IMR-90 (cell line): ENCODE measurements at regions not wholly inside any gene's neighbourhood (a gene's known extent, or its start where the extent isn't known, plus 50 kb on each side); places are given as distances from the start of the nearest gene placed in this dataset.

ENCODE experiments used
- ATAC-seq: fragments of 200-7000 bp; cut with Tn5 transposase; 2 replicates; pipeline ENCODE4 v1.9.1; 2020; ENCODE audit warnings: low read depth, mild to moderate bottlenecking, moderate library complexity
- BruUV-seq: library from RNA; stranded (reverse); fragments of 400-500 nt; replicated peaks from 2 replicates; lab custom pipeline; 2021; lab: Mats Ljungman, UMichigan
- CTCF ChIA-PET: fragments of 300-600 bp; formaldehyde crosslinking; extraction: SDS; loops from one replicate; lab custom pipeline; 2021; ENCODE audit warnings: antibody characterized with exemption; lab: Yijun Ruan, JAX
- POLR2A ChIA-PET: fragments of 300-600 bp; sonication (Branson Sonifier 250); formaldehyde crosslinking; loops from one replicate; lab custom pipeline; 2022; ENCODE audit warnings: antibody characterized with exemption; ENCODE audit not compliant: unreplicated experiment; lab: Charles Lee
- DNase-seq: peaks from one replicate; pipeline ENCODE4 v3.0.0; 2013
- H2AFZ ChIP-seq: replicated peaks from 2 replicates; pipeline ENCODE3; 2013; ENCODE audit warnings: low read length, mild to moderate bottlenecking; ENCODE audit not compliant: poor library complexity
- H2AK5ac ChIP-seq: 2 replicates; pipeline ENCODE4 v1.6.1; 2013; ENCODE audit warnings: low read depth, low read length, inconsistent platforms
- H2AK9ac ChIP-seq: replicated peaks from 2 replicates; pipeline ENCODE3; 2013; ENCODE audit warnings: mild to moderate bottlenecking, low read depth, low read length, moderate library complexity; ENCODE audit not compliant: poor library complexity
- H2BK120ac ChIP-seq: 2 replicates; pipeline ENCODE4 v1.6.1; 2013; ENCODE audit warnings: low read depth, low read length, inconsistent platforms
- H2BK15ac ChIP-seq: 3 replicates; pipeline ENCODE4 v1.6.1; 2013; ENCODE audit warnings: low read depth, low read length, inconsistent platforms
- H2BK20ac ChIP-seq: 2 replicates; pipeline ENCODE4 v1.6.1; 2013; ENCODE audit warnings: low read depth, mild to moderate bottlenecking, inconsistent platforms, low read length, moderate library complexity
- H2BK5ac ChIP-seq: 2 replicates; pipeline ENCODE4 v1.6.1; 2013; ENCODE audit warnings: mild to moderate bottlenecking, low read depth, low read length, inconsistent platforms; ENCODE audit not compliant: poor library complexity, severe bottlenecking
- H3K14ac ChIP-seq: replicated peaks from 2 replicates; pipeline ENCODE4 v1.6.1; 2013; ENCODE audit warnings: low read depth, low read length, inconsistent platforms
- H3K18ac ChIP-seq: 2 replicates; pipeline ENCODE4 v1.6.1; 2013; ENCODE audit warnings: low read depth, low read length, control low read depth
- H3K23ac ChIP-seq: 2 replicates; pipeline ENCODE4 v1.6.1; 2013; ENCODE audit warnings: low read depth, low read length, inconsistent platforms
- H3K27ac ChIP-seq: 2 replicates; pipeline ENCODE4 v1.5.1; 2013; ENCODE audit warnings: mild to moderate bottlenecking, control low read depth, low read length; ENCODE audit not compliant: insufficient read depth
- H3K27me3 ChIP-seq: 2 replicates; pipeline ENCODE4 v1.6.1; 2013; ENCODE audit warnings: low read length; ENCODE audit not compliant: control insufficient read depth, insufficient read depth
- H3K36me3 ChIP-seq: 2 replicates; pipeline ENCODE4 v1.6.1; 2013; ENCODE audit warnings: low read length, mixed read lengths; ENCODE audit not compliant: control insufficient read depth, insufficient read depth
- H3K4ac ChIP-seq: 2 replicates; pipeline ENCODE4 v1.6.1; 2013; ENCODE audit warnings: low read depth, low read length, inconsistent platforms
- H3K4me1 ChIP-seq: 2 replicates; pipeline ENCODE4 v1.6.1; 2013; ENCODE audit warnings: low read length, mixed read lengths; ENCODE audit not compliant: control insufficient read depth, insufficient read depth
- H3K4me2 ChIP-seq: 2 replicates; pipeline ENCODE4 v1.6.1; 2013; ENCODE audit warnings: low read depth, mild to moderate bottlenecking, control low read depth, low read length, moderate library complexity
- H3K4me3 ChIP-seq: 2 replicates; pipeline ENCODE4 v1.5.1; 2013; ENCODE audit warnings: low read depth, mild to moderate bottlenecking, control low read depth, low read length, moderate library complexity; ENCODE audit not compliant: insufficient read depth
- H3K56ac ChIP-seq: 2 replicates; pipeline ENCODE4 v1.6.1; 2013; ENCODE audit warnings: low read length, inconsistent platforms; ENCODE audit not compliant: insufficient read depth; ENCODE audit errors: extremely low read depth
- H3K79me1 ChIP-seq, 2 experiments: 2 replicates each; pipeline ENCODE4 v1.6.1; 2013; ENCODE audit warnings: low read length in 2 of 2, inconsistent platforms in 1 of 2, low read depth in 1 of 2
- H3K9ac ChIP-seq: 2 replicates; pipeline ENCODE4 v1.6.1; 2013; ENCODE audit warnings: low read depth, low read length, control low read depth
- H3K9me1 ChIP-seq: 2 replicates; pipeline ENCODE4 v1.6.1; 2013; ENCODE audit warnings: low read length, inconsistent platforms; ENCODE audit not compliant: insufficient read depth
- H3K9me3 ChIP-seq: 2 replicates; pipeline ENCODE4 v1.6.1; 2013; ENCODE audit warnings: low read length; ENCODE audit not compliant: control insufficient read depth, insufficient read depth
- H4K20me1 ChIP-seq: 2 replicates; pipeline ENCODE4 v1.6.1; 2013; ENCODE audit warnings: low read length, inconsistent platforms; ENCODE audit not compliant: insufficient read depth
- H4K5ac ChIP-seq: 2 replicates; pipeline ENCODE4 v1.6.1; 2013; ENCODE audit warnings: mild to moderate bottlenecking, low read depth, low read length, control low read depth
- H4K8ac ChIP-seq, 2 experiments: 2 replicates each; pipeline ENCODE4 v1.6.1; 2013; ENCODE audit warnings: low read depth in 2 of 2, low read length in 2 of 2, control low read depth in 1 of 2, inconsistent platforms in 1 of 2
- H4K91ac ChIP-seq: 2 replicates; pipeline ENCODE4 v1.6.1; 2013; ENCODE audit warnings: low read depth, low read length, inconsistent platforms; ENCODE audit not compliant: insufficient read depth
- FOS ChIP-seq: fragments of 150-350 bp; IDR thresholded peaks from 2 replicates; pipeline ENCODE4 v1.6.1; 2016; ENCODE audit warnings: low read depth, low read length
- MAFK ChIP-seq: IDR thresholded peaks from 2 replicates; pipeline ENCODE4 v1.6.1; 2012; ENCODE audit warnings: low read depth, low read length, improper control_type of control experiment
- MAZ ChIP-seq: IDR thresholded peaks from 2 replicates; pipeline ENCODE4 v1.6.1; 2012; ENCODE audit warnings: low read depth, mild to moderate bottlenecking, low read length, improper control_type of control experiment, moderate library complexity, borderline replicate concordance
- NFE2L2 ChIP-seq: fragments of 150-350 bp; IDR thresholded peaks from 2 replicates; pipeline ENCODE4 v1.6.1; 2016; ENCODE audit warnings: low read depth, mild to moderate bottlenecking, low read length
- RAD21 ChIP-seq: IDR thresholded peaks from 2 replicates; pipeline ENCODE4 v1.6.1; 2012; ENCODE audit warnings: low read length, improper control_type of control experiment
- RCOR1 ChIP-seq: IDR thresholded peaks from 2 replicates; pipeline ENCODE4 v1.6.1; 2012; ENCODE audit warnings: mild to moderate bottlenecking, low read length, improper control_type of control experiment; ENCODE audit not compliant: insufficient replicate concordance
- RFX5 ChIP-seq: IDR thresholded peaks from 2 replicates; pipeline ENCODE4 v1.8.0; 2012; ENCODE audit warnings: low read depth, mild to moderate bottlenecking, low read length, moderate library complexity
- SMC3 ChIP-seq: fragments of 150-350 bp; IDR thresholded peaks from 2 replicates; pipeline ENCODE4 v1.6.1; 2016; ENCODE audit warnings: low read depth, mild to moderate bottlenecking, antibody characterized with exemption, low read length, moderate library complexity
- WGBS, 2 experiments: methylation state at CpG; one replicate each; pipeline versions ENCODE4 v1.1.5 to v1.1.7; 2013; ENCODE audit warnings: missing lambda C conversion rate in 2 of 2; ENCODE audit not compliant: insufficient read length in 1 of 2; ENCODE audit errors: extremely low coverage in 2 of 2; 5-methylcytosine and 5-hydroxymethylcytosine counted together
- dilution Hi-C: fragments of 300-500 bp; cut with HindIII; formaldehyde crosslinking; loops from one replicate; pipeline ENCODE4 v1.14.3; 2018; ENCODE audit warnings: low sequenced_read_pairs; ENCODE audit not compliant: unreplicated experiment
- in situ Hi-C: fragments of 300-500 bp; cut with MboI; formaldehyde crosslinking; loops from 3 replicates; pipeline ENCODE4 v1.14.3; 2019; ENCODE audit warnings: low sequenced_read_pairs, inconsistent platforms, mixed read lengths
- intact Hi-C: fragments of 100-400 bp; cut with micrococcal nuclease; formaldehyde crosslinking; loops from 2 replicates; pipeline ENCODE4 v1.10.0; 2022
- TF ChIP-seq, protein P1 (sequence below): fragments of 150-350 bp; IDR thresholded peaks from 2 replicates; pipeline ENCODE4 v1.6.1; 2017; ENCODE audit warnings: mild to moderate bottlenecking, antibody characterized with exemption, low read length, low read depth
- TF ChIP-seq, protein P2 (sequence below): fragments of 150-350 bp; IDR thresholded peaks from 2 replicates; pipeline ENCODE4 v1.6.1; 2016; ENCODE audit warnings: low read depth, mild to moderate bottlenecking, low read length, moderate library complexity, borderline replicate concordance
- TF ChIP-seq, protein P3 (sequence below): conservative IDR thresholded peaks from 2 replicates; pipeline ENCODE4 v1.5.1; 2012; ENCODE audit warnings: mild to moderate bottlenecking, low read depth, low read length, improper control_type of control experiment

DNA sequence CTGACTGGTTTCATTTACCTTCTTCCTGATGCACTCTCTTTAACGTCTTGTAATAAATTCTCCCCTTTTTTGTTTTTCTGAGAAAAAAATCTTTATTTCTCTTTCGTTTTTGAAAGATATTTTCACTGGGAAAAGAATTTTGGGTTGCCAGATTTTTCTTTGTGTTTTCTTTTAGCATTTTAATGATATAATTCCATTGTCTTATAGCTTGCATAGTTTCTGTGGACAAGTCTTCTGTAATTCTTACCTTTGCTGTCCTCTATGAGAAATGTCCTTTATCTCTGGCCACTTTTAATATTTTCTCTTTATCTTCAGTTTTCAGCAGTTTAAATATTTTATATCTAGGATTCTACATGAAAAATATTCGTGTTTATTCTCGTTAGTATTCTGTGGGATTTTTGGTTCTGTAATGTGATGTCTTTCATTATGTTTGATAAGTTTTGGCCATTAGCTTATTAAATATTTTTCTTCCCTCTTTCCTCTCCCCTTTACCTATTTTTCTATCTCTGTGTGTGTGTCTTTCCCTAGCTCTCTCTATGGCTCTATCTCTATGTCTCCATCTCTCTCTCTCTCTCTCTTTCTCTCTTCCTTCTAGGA, 236.5 kb downstream of the C16orf95 start:
- no peak overlapping the region for H2BK20ac ChIP-seq
- H4K91ac ChIP-seq: no peak overlapping the region
- peaks cover 6% of the 10 kb centered on the region for H3K27me3 ChIP-seq
- POLR2A ChIA-PET: no interaction called here
- no peak overlapping the region for H2BK15ac ChIP-seq
- TF ChIP-seq SMC3: no peak
- TF ChIP-seq, protein P1, sequence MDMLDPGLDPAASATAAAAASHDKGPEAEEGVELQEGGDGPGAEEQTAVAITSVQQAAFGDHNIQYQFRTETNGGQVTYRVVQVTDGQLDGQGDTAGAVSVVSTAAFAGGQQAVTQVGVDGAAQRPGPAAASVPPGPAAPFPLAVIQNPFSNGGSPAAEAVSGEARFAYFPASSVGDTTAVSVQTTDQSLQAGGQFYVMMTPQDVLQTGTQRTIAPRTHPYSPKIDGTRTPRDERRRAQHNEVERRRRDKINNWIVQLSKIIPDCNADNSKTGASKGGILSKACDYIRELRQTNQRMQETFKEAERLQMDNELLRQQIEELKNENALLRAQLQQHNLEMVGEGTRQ: no peak
- TF ChIP-seq NFE2L2: no peak
- TF ChIP-seq RCOR1: no peak
- TF ChIP-seq MAFK: no peak
- no peak for TF ChIP-seq MAZ
- TF ChIP-seq, protein P2, sequence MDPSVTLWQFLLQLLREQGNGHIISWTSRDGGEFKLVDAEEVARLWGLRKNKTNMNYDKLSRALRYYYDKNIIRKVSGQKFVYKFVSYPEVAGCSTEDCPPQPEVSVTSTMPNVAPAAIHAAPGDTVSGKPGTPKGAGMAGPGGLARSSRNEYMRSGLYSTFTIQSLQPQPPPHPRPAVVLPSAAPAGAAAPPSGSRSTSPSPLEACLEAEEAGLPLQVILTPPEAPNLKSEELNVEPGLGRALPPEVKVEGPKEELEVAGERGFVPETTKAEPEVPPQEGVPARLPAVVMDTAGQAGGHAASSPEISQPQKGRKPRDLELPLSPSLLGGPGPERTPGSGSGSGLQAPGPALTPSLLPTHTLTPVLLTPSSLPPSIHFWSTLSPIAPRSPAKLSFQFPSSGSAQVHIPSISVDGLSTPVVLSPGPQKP: no peak
- TF ChIP-seq RFX5: no peak
- TF ChIP-seq FOS: no peak
- TF ChIP-seq, protein P3, sequence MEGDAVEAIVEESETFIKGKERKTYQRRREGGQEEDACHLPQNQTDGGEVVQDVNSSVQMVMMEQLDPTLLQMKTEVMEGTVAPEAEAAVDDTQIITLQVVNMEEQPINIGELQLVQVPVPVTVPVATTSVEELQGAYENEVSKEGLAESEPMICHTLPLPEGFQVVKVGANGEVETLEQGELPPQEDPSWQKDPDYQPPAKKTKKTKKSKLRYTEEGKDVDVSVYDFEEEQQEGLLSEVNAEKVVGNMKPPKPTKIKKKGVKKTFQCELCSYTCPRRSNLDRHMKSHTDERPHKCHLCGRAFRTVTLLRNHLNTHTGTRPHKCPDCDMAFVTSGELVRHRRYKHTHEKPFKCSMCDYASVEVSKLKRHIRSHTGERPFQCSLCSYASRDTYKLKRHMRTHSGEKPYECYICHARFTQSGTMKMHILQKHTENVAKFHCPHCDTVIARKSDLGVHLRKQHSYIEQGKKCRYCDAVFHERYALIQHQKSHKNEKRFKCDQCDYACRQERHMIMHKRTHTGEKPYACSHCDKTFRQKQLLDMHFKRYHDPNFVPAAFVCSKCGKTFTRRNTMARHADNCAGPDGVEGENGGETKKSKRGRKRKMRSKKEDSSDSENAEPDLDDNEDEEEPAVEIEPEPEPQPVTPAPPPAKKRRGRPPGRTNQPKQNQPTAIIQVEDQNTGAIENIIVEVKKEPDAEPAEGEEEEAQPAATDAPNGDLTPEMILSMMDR: no peak
- TF ChIP-seq RAD21: no peak
- H3K4me3 ChIP-seq: no peak overlapping the region
- no peaks in the 10 kb centered on the region for H3K9me1 ChIP-seq
- H4K5ac ChIP-seq: no peak overlapping the region
- DNase-seq (no peak), ATAC-seq (no peak)
- H2BK5ac ChIP-seq: no peak overlapping the region
- WGBS, 2 experiments: no CpG with 5 or more reads among the region's 4 CpGs
- no peak overlapping the region for H3K27ac ChIP-seq
- BruUV-seq: no TSS peak
- H3K4me1 ChIP-seq: no peaks in the 10 kb centered on the region
- H4K8ac ChIP-seq: no peak overlapping the region
- H2AFZ ChIP-seq: no peak overlapping the region
- no peaks in the 10 kb centered on the region for H3K79me1 ChIP-seq
- H3K56ac ChIP-seq: no peak overlapping the region
- H3K9ac ChIP-seq: no peak overlapping the region
- CTCF ChIA-PET: no interaction called here
- no peak overlapping the region for H2BK120ac ChIP-seq
- H3K9me3 ChIP-seq: peaks cover 26% of the 10 kb centered on the region
- no peak overlapping the region for H2AK5ac ChIP-seq
- in situ Hi-C loops (no loop called here), dilution Hi-C loops (no loop called here), intact Hi-C loops (no loop called here)
- no peak overlapping the region for H3K18ac ChIP-seq
- no peaks in the 10 kb centered on the region for H3K36me3 ChIP-seq
- H3K4me2 ChIP-seq: no peak overlapping the region
- H4K20me1 ChIP-seq: no peaks in the 10 kb centered on the region
- no peak overlapping the region for H3K4ac ChIP-seq
- H3K14ac ChIP-seq: no peak overlapping the region
- H3K23ac ChIP-seq: no peak overlapping the region
- H2AK9ac ChIP-seq: no peak overlapping the region
